ENCODE measurements at regions not wholly inside any gene's neighbourhood (a gene's known extent, or its start where the extent isn't known, plus 50 kb on each side); places are given as distances from the start of the nearest gene placed in this dataset.
"Not testable (repeated sequence)": the region's sequence is repeated elsewhere in the genome, so short reads cannot be mapped to it uniquely, and the experiment has no call there.

DNA sequence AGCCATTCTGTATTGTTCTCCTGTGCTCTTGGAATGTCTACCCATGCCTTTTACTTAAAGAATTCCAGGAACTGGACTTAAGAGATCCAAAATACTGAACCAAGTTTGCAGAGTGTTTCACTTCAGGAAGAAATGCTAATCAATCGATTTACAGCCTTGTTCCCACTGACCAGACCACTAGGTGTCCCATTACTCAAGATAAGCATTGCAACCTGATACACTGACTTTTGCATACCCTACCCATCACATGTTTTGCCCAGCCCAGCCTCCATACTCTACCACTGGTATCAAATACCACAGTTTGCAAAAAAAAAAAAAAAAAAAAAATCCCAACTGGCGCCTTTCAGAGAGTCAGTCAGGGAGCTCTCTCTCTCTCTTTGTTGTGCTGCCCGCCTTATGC lies 550.8 kb downstream of the CDH9 start:
- POLR2A ChIA-PET: no interaction called here
- no peak for DNase-seq (ENCODE audit: low read depth)
- TF ChIP-seq CTCF (IDR thresholded peaks at IDR 0.05; ENCODE audit: insufficient read depth, low read depth, low read length): no peak
- no peaks in the 10 kb centered on the region for H3K27me3 ChIP-seq (ENCODE audit: control insufficient read depth, insufficient read depth, low read length)
- H3K36me3 ChIP-seq (ENCODE audit: control insufficient read depth, insufficient read depth, low read length): no peaks in the 10 kb centered on the region
- CTCF ChIA-PET: no interaction called here
- no peak overlapping the region for H3K4me3 ChIP-seq (ENCODE audit: low read depth, low read length)

DNA sequence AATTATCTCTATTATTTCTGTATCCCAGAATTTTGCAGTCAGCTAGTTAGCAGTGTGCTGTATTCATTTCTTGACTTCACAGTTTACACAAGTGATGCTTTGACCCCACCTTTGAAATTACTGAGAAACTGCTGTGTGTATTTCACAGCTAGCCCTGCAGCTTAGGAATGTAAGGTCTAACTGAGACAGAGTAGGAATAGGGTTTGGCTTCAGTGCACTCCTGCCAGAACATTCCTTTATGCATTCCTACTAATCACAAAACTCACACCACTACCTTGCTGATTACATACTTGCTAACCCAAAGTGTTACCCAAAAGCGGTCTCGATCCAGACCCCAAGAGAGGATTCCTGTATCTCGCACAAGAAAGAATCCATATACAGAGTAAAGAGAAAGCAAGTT lies 551.8 kb downstream of the CDH9 start:
- DNase-seq (ENCODE audit: low read depth): no peak
- CTCF ChIA-PET: no interaction called here
- H3K27me3 ChIP-seq (ENCODE audit: control insufficient read depth, insufficient read depth, low read length): no peaks in the 10 kb centered on the region
- POLR2A ChIA-PET: no interaction called here
- H3K4me3 ChIP-seq (ENCODE audit: low read depth, low read length): no peak overlapping the region
- TF ChIP-seq CTCF (IDR thresholded peaks at IDR 0.05; ENCODE audit: insufficient read depth, low read depth, low read length): no peak
- no peaks in the 10 kb centered on the region for H3K36me3 ChIP-seq (ENCODE audit: control insufficient read depth, insufficient read depth, low read length)

- POLR2A ChIA-PET; DNase-seq (ENCODE audit: low read depth); H3K4me3 ChIP-seq (ENCODE audit: low read depth, low read length); H3K27me3 ChIP-seq (ENCODE audit: control insufficient read depth, insufficient read depth, low read length); CTCF ChIA-PET; H3K36me3 ChIP-seq (ENCODE audit: control insufficient read depth, insufficient read depth, low read length): not testable (repeated sequence)
Measured at GRCh38 chr5:26485146-26485860, 553.1 kb downstream of the CDH9 start.

GRCh38 chr5:26482810-26483375 lies 555.5 kb downstream of the CDH9 start:
- ChIA-PET POLR2A (no interaction called here), CTCF (no interaction called here)
- DNase-seq (ENCODE audit: low read depth): no peak
- TF ChIP-seq CTCF (IDR thresholded peaks at IDR 0.05; ENCODE audit: insufficient read depth, low read depth, low read length): no peak
- Histone ChIP-seq H3K36me3 (ENCODE audit: control insufficient read depth, insufficient read depth, low read length) (no peaks in the 10 kb centered on the region), H3K4me3 (ENCODE audit: low read depth, low read length) (no peak overlapping the region), H3K27me3 (ENCODE audit: control insufficient read depth, insufficient read depth, low read length) (no peaks in the 10 kb centered on the region)

GRCh38 chr5:26482076-26482809 lies 556.1 kb downstream of the CDH9 start:
- ChIA-PET POLR2A (no interaction called here), CTCF (no interaction called here)
- DNase-seq (ENCODE audit: low read depth): no peak
- Histone ChIP-seq H3K27me3 (ENCODE audit: control insufficient read depth, insufficient read depth, low read length) (no peaks in the 10 kb centered on the region), H3K36me3 (ENCODE audit: control insufficient read depth, insufficient read depth, low read length) (no peaks in the 10 kb centered on the region), H3K4me3 (ENCODE audit: low read depth, low read length) (no peak overlapping the region)
- no peak for TF ChIP-seq CTCF (IDR thresholded peaks at IDR 0.05; ENCODE audit: insufficient read depth, low read depth, low read length)
